Parathyroid adenoma (tissue), 2 donors: ENCODE measurements at regions not wholly inside any gene's neighbourhood (a gene's known extent, or its start where the extent isn't known, plus 50 kb on each side); places are given as distances from the start of the nearest gene placed in this dataset.

Experiments used
- H2AFZ ChIP-seq: fragments of 300-600 bp; sonication (generic); one replicate; pipeline ENCODE4 v1.7.0; 2017; ENCODE audit warnings: antibody characterized with exemption, mild to moderate bottlenecking
- H3K27ac ChIP-seq: fragments of 300-600 bp; sonication (generic); one replicate; pipeline ENCODE4 v1.7.0; 2017
- H3K27me3 ChIP-seq: fragments of 300-600 bp; sonication (generic); one replicate; pipeline ENCODE4 v1.7.0; 2017; ENCODE audit warnings: low read length; ENCODE audit not compliant: control insufficient read depth, insufficient read depth
- H3K36me3 ChIP-seq: fragments of 300-600 bp; sonication (generic); one replicate; pipeline ENCODE4 v1.7.0; 2017; ENCODE audit warnings: low read length; ENCODE audit not compliant: control insufficient read depth, insufficient read depth
- H3K4me1 ChIP-seq: fragments of 300-600 bp; sonication (generic); one replicate; pipeline ENCODE4 v1.7.0; 2017; ENCODE audit warnings: control low read depth
- H3K4me2 ChIP-seq: fragments of 300-600 bp; sonication (generic); one replicate; pipeline ENCODE4 v1.7.0; 2017; ENCODE audit warnings: low read length
- H3K4me3 ChIP-seq: fragments of 300-600 bp; sonication (generic); one replicate; pipeline ENCODE4 v1.7.0; 2017; ENCODE audit warnings: low read depth, low read length
- H3K79me2 ChIP-seq: fragments of 300-600 bp; sonication (generic); one replicate; pipeline ENCODE4 v1.7.0; 2017; ENCODE audit warnings: control low read depth
- H3K9ac ChIP-seq: fragments of 300-600 bp; sonication (generic); one replicate; pipeline ENCODE4 v1.7.0; 2017; ENCODE audit warnings: mild to moderate bottlenecking
- H3K9me3 ChIP-seq: fragments of 300-600 bp; sonication (generic); one replicate; pipeline ENCODE4 v1.7.0; 2017; ENCODE audit warnings: low read length; ENCODE audit not compliant: control insufficient read depth
- CTCF ChIP-seq: fragments of 300-600 bp; sonication (generic); IDR thresholded peaks from one replicate; pipeline ENCODE4 v1.7.0; 2017; ENCODE audit warnings: antibody characterized with exemption, mild to moderate bottlenecking
- donor health status: primary hyperparathyroidism.

DNA sequence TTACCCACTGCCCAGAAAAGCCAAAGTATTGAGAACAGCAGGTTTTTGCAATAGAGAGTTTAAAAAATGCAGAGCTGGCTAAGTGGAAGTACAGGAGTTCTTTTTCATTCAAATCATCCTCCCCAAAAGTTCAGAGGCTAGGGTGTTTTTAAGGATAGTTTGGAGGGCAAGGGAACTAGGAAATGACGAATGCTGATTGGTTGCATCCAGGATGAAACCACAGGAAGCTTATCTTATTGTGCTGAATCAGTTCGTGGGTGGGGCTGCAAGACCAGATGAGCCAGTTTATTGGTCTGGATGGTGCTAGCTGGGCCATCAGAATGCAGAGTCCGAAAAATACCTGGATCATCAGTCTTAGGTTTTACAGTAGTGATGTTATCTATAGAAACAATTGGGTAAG is 1427.1 kb downstream of the LRRC4C start:
- Histone ChIP-seq H3K36me3 (no peaks in the 10 kb centered on the region), H3K4me3 (no peak overlapping the region), H3K27ac (no peak overlapping the region), H3K27me3 (no peaks in the 10 kb centered on the region), H3K4me2 (no peak overlapping the region), H3K4me1 (no peaks in the 10 kb centered on the region), H3K9ac (no peak overlapping the region), H3K9me3 (no peaks in the 10 kb centered on the region), H2AFZ (no peak overlapping the region), H3K79me2 (no peaks in the 10 kb centered on the region)
- no peak for TF ChIP-seq CTCF

DNA sequence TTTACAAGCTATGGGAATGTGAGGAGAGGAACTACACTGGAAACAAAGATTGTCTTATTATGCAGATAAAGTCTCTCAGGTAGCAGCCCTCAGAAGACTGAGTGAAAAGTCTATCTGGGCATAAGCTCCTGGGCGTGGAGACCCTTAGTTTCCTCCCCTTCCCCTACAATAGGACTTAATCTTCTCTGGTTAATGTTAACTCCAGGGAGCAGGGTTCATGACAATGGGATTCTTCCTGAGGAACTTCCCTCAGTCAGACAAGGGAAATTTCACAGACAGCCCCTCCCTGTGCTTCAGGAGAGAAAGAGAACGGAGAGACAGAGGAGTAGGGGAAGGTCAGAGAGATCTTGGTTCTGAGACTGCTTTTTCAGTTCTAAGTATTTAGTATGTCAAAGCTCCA is 1428.6 kb downstream of the LRRC4C start:
- Histone ChIP-seq H2AFZ (no peak overlapping the region), H3K27me3 (no peaks in the 10 kb centered on the region), H3K27ac (no peak overlapping the region), H3K4me1 (no peaks in the 10 kb centered on the region), H3K36me3 (no peaks in the 10 kb centered on the region), H3K79me2 (no peaks in the 10 kb centered on the region), H3K9ac (no peak overlapping the region), H3K9me3 (no peaks in the 10 kb centered on the region), H3K4me3 (no peak overlapping the region), H3K4me2 (no peak overlapping the region)
- no peak for TF ChIP-seq CTCF

- TF ChIP-seq CTCF, result no peak
- H3K4me2 ChIP-seq, result peak overlapping the region; percentile 47
- no peak overlapping the region for H3K9ac ChIP-seq
- no peaks in the 10 kb centered on the region for H3K4me1 ChIP-seq
- H3K36me3 ChIP-seq, result no peaks in the 10 kb centered on the region
- H3K4me3 ChIP-seq, result no peak overlapping the region
- H3K9me3 ChIP-seq, result no peaks in the 10 kb centered on the region
- H3K79me2 ChIP-seq, result no peaks in the 10 kb centered on the region
- no peak overlapping the region for H3K27ac ChIP-seq
- no peak overlapping the region for H2AFZ ChIP-seq
- no peaks in the 10 kb centered on the region for H3K27me3 ChIP-seq
Observed at GRCh38 chr11:40029391-40029790, 1430.1 kb downstream of the LRRC4C start.

DNA sequence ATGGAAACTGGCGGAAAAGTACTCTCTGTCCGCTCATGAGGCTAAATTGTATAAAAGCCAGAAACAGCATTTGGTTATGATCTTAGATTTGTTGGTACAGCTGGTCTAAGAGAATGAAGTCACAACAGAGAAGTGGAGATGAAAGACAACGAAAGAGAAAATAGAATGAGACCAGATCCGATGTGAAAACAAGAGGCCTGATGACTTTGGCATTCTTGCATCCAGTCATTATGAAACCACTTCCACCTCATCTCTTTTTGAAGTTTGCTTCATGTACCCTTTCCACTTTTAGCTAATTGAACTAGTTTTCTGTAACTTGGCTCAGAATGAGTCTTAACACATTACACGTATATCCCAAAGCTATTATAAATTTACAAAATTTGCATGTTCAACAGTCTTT is 1431.7 kb downstream of the LRRC4C start:
- no peak for TF ChIP-seq CTCF
- H3K36me3 ChIP-seq, result no peaks in the 10 kb centered on the region
- H3K4me2 ChIP-seq, result no peak overlapping the region
- no peak overlapping the region for H2AFZ ChIP-seq
- no peaks in the 10 kb centered on the region for H3K27me3 ChIP-seq
- no peak overlapping the region for H3K9ac ChIP-seq
- H3K4me3 ChIP-seq, result no peak overlapping the region
- no peaks in the 10 kb centered on the region for H3K9me3 ChIP-seq
- H3K4me1 ChIP-seq, result no peaks in the 10 kb centered on the region
- no peaks in the 10 kb centered on the region for H3K79me2 ChIP-seq
- H3K27ac ChIP-seq, result no peak overlapping the region

GRCh38 chr11:40023724-40024123 is 1435.7 kb downstream of the LRRC4C start:
- Histone ChIP-seq H3K4me1 (no peaks in the 10 kb centered on the region), H3K9me3 (no peaks in the 10 kb centered on the region), H3K27me3 (no peaks in the 10 kb centered on the region), H3K9ac (no peak overlapping the region), H3K4me2 (no peak overlapping the region), H3K79me2 (no peaks in the 10 kb centered on the region), H3K27ac (no peak overlapping the region), H3K4me3 (no peak overlapping the region), H2AFZ (no peak overlapping the region), H3K36me3 (no peaks in the 10 kb centered on the region)
- TF ChIP-seq CTCF, result no peak
